ENCODE measurements at regions not wholly inside any gene's neighbourhood (a gene's known extent, or its start where the extent isn't known, plus 50 kb on each side); places are given as distances from the start of the nearest gene placed in this dataset.

GRCh38 chr6:19042420-19042819 lies 655.3 kb downstream of the RNF144B start:
- DNase-seq = no peak

GRCh38 chr6:19050765-19051164 lies 663.6 kb downstream of the RNF144B start:
- no peak for DNase-seq

- DNase-seq = no peak
Observed at GRCh38 chr6:19052219-19052618, 665.1 kb downstream of the RNF144B start.

GRCh38 chr6:19059102-19059501 lies 672.0 kb downstream of the RNF144B start:
- no peak for DNase-seq

- DNase-seq = no peak
Observed at GRCh38 chr6:19067165-19067564, 680.0 kb downstream of the RNF144B start.

- DNase-seq = no peak
Observed at GRCh38 chr6:19070520-19070919, 683.4 kb downstream of the RNF144B start.

- DNase-seq = no peak
Observed at GRCh38 chr6:19083801-19084200, 696.7 kb downstream of the RNF144B start.

- DNase-seq = no peak
Observed at GRCh38 chr6:19086480-19086879, 699.3 kb downstream of the RNF144B start.

- no peak for DNase-seq
Observed at GRCh38 chr6:19087296-19087695, 700.1 kb downstream of the RNF144B start.

- no peak for DNase-seq
Observed at GRCh38 chr6:19087897-19088296, 700.7 kb downstream of the RNF144B start.

GRCh38 chr6:19100752-19101151 lies 713.6 kb downstream of the RNF144B start:
- no peak for DNase-seq

GRCh38 chr6:19102936-19103335 lies 715.8 kb downstream of the RNF144B start:
- no peak for DNase-seq

- DNase-seq = no peak
Observed at GRCh38 chr6:19107468-19107867, 720.3 kb downstream of the RNF144B start.

GRCh38 chr6:19121521-19121920 lies 715.6 kb upstream of the ID4 start:
- no peak for DNase-seq

GRCh38 chr6:19127081-19127480 lies 710.1 kb upstream of the ID4 start:
- no peak for DNase-seq

GRCh38 chr6:19128701-19129100 lies 708.5 kb upstream of the ID4 start:
- no peak for DNase-seq

GRCh38 chr6:19135706-19136105 lies 701.5 kb upstream of the ID4 start:
- no peak for DNase-seq

- no peak for DNase-seq
Observed at GRCh38 chr6:19137505-19137904, 699.7 kb upstream of the ID4 start.

GRCh38 chr6:19142275-19142674 lies 694.9 kb upstream of the ID4 start:
- no peak for DNase-seq

- DNase-seq = no peak
Observed at GRCh38 chr6:19150307-19150706, 686.9 kb upstream of the ID4 start.

GRCh38 chr6:19153270-19153980 lies 683.7 kb upstream of the ID4 start:
- no peak for DNase-seq

GRCh38 chr6:19153981-19154295 lies 683.2 kb upstream of the ID4 start:
- no peak for DNase-seq

GRCh38 chr6:19156443-19156842 lies 680.7 kb upstream of the ID4 start:
- DNase-seq = no peak

GRCh38 chr6:19157486-19157885 lies 679.7 kb upstream of the ID4 start:
- DNase-seq = no peak

GRCh38 chr6:19158586-19158985 lies 678.6 kb upstream of the ID4 start:
- DNase-seq = no peak

GRCh38 chr6:19159089-19159488 lies 678.1 kb upstream of the ID4 start:
- no peak for DNase-seq

Measured in stimulated activated CD4-positive, alpha-beta T cell treated with anti-CD3 and anti-CD28 coated beads, Interleukin-1b, Interleukin-23, amount 100 ng/mL, for 48 hours (primary cell).